ENCODE measurements at regions not wholly inside any gene's neighbourhood (a gene's known extent, or its start where the extent isn't known, plus 50 kb on each side); places are given as distances from the start of the nearest gene placed in this dataset.

DNA sequence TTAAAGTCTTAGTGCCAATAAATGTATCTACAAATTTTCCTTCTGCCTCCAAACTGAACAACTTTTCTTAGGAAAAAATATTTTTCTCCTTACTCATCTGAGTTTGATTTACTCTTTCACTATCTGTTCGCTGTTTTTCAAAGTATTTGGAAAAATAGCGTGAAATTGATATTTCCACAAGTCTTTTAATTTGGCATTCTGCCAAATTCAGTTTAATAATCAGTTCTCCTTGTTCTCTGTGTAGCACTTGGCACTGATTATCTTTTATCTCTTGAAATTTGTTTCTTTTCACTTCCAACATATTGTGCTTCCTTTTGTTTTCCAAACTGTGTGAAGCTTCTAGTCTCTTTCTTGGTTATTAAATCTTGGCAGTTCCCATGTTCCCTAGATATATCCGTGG is 559.8 kb downstream of the RPL10L start:
- TF ChIP-seq, protein P1, sequence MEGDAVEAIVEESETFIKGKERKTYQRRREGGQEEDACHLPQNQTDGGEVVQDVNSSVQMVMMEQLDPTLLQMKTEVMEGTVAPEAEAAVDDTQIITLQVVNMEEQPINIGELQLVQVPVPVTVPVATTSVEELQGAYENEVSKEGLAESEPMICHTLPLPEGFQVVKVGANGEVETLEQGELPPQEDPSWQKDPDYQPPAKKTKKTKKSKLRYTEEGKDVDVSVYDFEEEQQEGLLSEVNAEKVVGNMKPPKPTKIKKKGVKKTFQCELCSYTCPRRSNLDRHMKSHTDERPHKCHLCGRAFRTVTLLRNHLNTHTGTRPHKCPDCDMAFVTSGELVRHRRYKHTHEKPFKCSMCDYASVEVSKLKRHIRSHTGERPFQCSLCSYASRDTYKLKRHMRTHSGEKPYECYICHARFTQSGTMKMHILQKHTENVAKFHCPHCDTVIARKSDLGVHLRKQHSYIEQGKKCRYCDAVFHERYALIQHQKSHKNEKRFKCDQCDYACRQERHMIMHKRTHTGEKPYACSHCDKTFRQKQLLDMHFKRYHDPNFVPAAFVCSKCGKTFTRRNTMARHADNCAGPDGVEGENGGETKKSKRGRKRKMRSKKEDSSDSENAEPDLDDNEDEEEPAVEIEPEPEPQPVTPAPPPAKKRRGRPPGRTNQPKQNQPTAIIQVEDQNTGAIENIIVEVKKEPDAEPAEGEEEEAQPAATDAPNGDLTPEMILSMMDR (conservative IDR thresholded peaks at IDR 0.05; ENCODE audit: low read depth, low read length): no peak
- no peak for DNase-seq (ENCODE audit: low read depth)

DNA sequence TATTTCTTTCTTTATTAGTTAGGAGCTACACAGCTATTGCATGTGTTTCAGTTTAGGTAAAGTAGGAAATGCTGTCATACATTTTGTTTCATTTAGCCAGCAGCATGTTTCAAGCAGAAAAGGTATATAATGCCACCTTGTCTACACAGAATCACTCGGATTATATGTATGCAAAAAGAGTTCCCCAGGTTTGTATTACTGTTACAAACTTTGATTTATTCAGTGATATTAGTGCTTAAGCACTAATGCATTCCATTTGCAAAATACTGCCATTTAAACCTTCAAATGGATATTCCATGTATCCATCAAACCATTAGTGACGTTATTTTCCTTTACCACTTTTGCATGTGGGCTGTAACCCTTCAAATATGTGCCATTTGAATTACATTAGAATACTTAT is 564.0 kb downstream of the RPL10L start:
- no peak for DNase-seq (ENCODE audit: low read depth)
- TF ChIP-seq, protein P1 (conservative IDR thresholded peaks at IDR 0.05; ENCODE audit: low read depth, low read length): no peak
- no peak overlapping the region for H3K4me3 ChIP-seq (ENCODE audit: low read depth, low read length)

More for the DNA sequence above, 559.8 kb downstream of the RPL10L start:
- no peak overlapping the region for H3K4me3 ChIP-seq (ENCODE audit: low read depth, low read length)

DNA sequence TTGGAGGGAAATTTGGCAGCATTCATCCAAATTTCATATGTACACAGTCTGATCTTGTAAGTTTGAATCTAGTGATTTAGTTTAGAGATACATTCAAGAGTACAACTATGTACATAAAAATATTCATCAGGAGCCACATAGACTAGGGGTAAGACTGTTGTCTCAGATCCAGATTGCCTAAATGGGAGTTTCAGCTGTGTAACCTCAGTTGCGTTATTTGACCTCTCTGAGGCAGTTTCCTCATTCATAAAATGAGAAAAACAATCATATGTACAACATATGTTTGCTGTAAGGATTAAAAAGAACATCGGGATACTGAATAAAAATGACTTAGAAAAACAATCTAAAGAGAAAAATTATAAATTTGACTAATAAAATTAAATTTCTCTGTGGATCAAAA is 577.5 kb downstream of the RPL10L start:
- no peak overlapping the region for H3K4me3 ChIP-seq (ENCODE audit: low read depth, low read length)
- TF ChIP-seq, protein P1 (conservative IDR thresholded peaks at IDR 0.05; ENCODE audit: low read depth, low read length): no peak
- no peak for DNase-seq (ENCODE audit: low read depth)

DNA sequence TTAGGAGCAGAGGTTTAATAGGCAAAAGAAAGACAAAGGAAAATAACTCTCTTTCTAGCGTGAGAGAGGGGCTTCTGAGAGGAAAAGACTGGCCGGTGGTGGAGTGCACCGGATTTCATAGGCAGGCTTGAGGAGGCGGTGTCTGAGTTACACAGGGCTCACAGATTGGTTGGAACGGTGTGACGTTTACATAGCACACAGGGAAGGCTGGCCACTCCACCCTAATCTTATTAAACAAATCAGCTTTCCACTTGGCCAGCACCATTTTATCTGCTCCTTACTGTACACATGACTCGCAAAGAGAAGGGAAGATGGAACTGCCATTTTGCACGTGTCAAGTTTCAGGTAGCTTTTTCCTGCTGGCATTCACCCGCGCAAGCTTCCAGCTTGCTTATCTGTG is 587.7 kb downstream of the RPL10L start:
- no peak for DNase-seq (ENCODE audit: low read depth)
- H3K4me3 ChIP-seq (ENCODE audit: low read depth, low read length): peak overlapping the region; percentile 20
- TF ChIP-seq, protein P1 (conservative IDR thresholded peaks at IDR 0.05; ENCODE audit: low read depth, low read length): no peak

DNA sequence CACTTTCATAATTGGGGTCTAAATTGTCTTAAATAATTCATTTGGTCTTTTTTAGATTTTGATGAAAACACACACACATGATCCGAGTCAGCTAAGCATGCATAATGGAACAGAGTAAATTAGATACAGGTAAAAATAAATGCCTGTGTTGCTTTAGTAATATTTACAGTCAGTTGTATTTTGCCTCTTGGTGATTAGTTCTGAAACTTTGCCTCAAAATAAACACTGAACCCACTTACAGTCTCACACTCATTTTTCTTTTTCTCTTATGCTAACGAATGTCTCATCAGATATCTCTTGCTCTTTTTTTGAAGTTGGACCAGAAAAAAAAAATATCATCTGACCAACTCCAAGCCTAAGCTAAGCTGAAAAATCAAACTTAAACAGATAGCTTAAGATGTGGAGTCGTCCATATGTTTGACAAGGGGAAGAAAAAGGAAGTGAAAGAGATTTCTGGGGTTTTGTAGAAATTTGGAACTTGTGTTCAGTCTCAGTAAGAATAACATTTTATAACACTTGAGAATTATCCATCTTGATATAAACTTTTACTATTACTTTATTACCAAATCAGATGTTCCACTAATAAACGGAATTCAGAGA is 592.5 kb downstream of the RPL10L start:
- no peak overlapping the region for H3K4me3 ChIP-seq (ENCODE audit: low read depth, low read length)
- DNase-seq (ENCODE audit: low read depth): no peak
- TF ChIP-seq, protein P1 (conservative IDR thresholded peaks at IDR 0.05; ENCODE audit: low read depth, low read length): no peak

DNA sequence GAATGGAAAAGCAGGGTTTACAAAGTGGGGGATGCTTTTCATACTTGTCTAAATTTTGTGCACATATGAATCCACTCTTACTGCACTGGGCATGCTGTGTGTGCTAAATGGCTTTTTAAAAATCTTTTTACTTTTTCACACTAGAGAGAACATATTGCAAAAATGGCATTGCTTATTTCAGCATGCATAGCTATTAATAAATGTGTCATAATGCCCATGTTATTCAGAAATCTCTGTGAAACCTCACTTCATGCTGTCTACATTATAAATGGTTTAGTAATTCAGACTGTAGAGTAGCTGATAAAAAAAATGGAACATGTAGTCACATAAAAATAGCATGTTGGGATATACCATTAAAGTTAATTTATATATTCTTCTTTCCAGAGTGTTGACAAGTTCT is 593.8 kb downstream of the RPL10L start:
- DNase-seq (ENCODE audit: low read depth): no peak
- TF ChIP-seq, protein P1 (conservative IDR thresholded peaks at IDR 0.05; ENCODE audit: low read depth, low read length): no peak
- no peak overlapping the region for H3K4me3 ChIP-seq (ENCODE audit: low read depth, low read length)

DNA sequence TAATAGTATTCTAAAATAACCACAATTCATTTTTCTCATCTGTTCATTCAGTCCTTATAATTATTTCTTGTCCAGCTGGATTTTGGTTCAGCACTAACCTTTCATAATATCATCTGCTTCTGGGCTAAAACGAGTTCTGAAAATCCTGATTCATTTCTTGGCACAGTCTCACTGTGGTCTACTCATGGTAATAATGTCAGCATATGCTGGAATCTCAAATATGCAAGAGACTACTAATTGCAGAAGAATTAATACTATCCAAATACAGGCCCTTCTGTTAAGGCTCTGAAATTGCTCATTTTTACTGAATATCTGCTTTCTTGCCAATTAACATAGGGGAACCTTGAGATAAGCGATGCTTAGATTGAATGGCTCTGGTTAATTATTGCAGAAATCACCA is 597.1 kb downstream of the RPL10L start:
- TF ChIP-seq, protein P1 (conservative IDR thresholded peaks at IDR 0.05; ENCODE audit: low read depth, low read length): no peak
- H3K4me3 ChIP-seq (ENCODE audit: low read depth, low read length): no peak overlapping the region
- DNase-seq (ENCODE audit: low read depth): peak; percentile 42

Measured in epithelial cell of proximal tubule (primary cell).